OCI-LY1 (cell line): ENCODE measurements at regions not wholly inside any gene's neighbourhood (a gene's known extent, or its start where the extent isn't known, plus 50 kb on each side); places are given as distances from the start of the nearest gene placed in this dataset.

Source experiments
- CTCF ChIP-seq: fragments of 200-600 bp; sonication (generic), shearing (Covaris generic); IDR thresholded peaks from 2 replicates; pipeline ENCODE4 v1.5.1; 2017; ENCODE audit warnings: mild to moderate bottlenecking, antibody characterized with exemption, low read length, moderate library complexity, mixed read lengths
- EZH2 ChIP-seq: fragments of 200-600 bp; sonication (generic), shearing (Covaris generic); IDR thresholded peaks from 2 replicates; pipeline ENCODE4 v1.8.0; 2017; ENCODE audit warnings: borderline replicate concordance, mixed run types, mild to moderate bottlenecking, antibody characterized with exemption, low read length, moderate library complexity, mixed read lengths

GRCh38 chr3:102733791-102734563 is 299.2 kb downstream of the ZPLD1 start:
- TF ChIP-seq CTCF (no peak), EZH2 (no peak)
